Mesothelial cell of epicardium (in vitro differentiated cells): ENCODE measurements at regions not wholly inside any gene's neighbourhood (a gene's known extent, or its start where the extent isn't known, plus 50 kb on each side); places are given as distances from the start of the nearest gene placed in this dataset.

Source experiments
- DNase-seq, 2 experiments: peaks; one replicate each; pipeline ENCODE4 v3.0.0; 2021; ENCODE audit warnings: low spot score in 2 of 2; ENCODE audit not compliant: unreplicated experiment in 2 of 2
- H3K27ac Mint-ChIP-seq: 2 replicates; pipeline ENCODE4 v1.8.0; 2021; ENCODE audit warnings: mixed read lengths
- H3K27me3 Mint-ChIP-seq: 2 replicates; pipeline ENCODE4 v1.8.0; 2021; ENCODE audit warnings: low read depth, mixed read lengths
- H3K36me3 Mint-ChIP-seq: 2 replicates; pipeline ENCODE4 v1.8.0; 2021; ENCODE audit warnings: mixed read lengths
- H3K4me1 Mint-ChIP-seq: 2 replicates; pipeline ENCODE4 v1.8.0; 2021; ENCODE audit warnings: mixed read lengths
- H3K4me3 Mint-ChIP-seq: 2 replicates; pipeline ENCODE4 v1.8.0; 2021; ENCODE audit warnings: mild to moderate bottlenecking, moderate library complexity, mixed read lengths
- H3K9me3 Mint-ChIP-seq: 2 replicates; pipeline ENCODE4 v1.8.0; 2021; ENCODE audit warnings: mixed read lengths
- TF ChIP-seq, protein P1 (sequence below): fragments of 200-600 bp; sonication (generic); IDR thresholded peaks from one replicate; pipeline ENCODE4 v1.5.0; 2021; ENCODE audit warnings: antibody characterized with exemption; ENCODE audit not compliant: unreplicated experiment

DNA sequence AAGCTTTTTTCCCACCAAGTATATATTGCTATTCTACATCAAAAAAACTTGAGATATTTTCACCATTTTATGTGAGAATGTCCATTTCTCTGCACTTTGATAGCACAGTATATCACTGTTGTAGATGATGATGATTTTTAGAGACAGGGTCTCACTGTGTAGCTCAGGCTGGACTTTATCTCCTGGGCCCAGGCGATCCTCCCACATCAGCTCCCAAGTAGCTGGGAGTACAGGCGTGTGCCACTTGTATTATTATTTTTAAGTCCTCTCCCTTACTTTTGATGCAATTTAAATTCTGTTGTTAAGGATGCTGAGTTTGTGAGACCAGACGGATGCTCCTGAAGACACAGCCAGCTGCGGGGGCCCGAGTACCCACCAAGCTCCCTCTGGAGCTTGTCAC is 326.8 kb downstream of the QKI start:
- TF ChIP-seq, protein P1, sequence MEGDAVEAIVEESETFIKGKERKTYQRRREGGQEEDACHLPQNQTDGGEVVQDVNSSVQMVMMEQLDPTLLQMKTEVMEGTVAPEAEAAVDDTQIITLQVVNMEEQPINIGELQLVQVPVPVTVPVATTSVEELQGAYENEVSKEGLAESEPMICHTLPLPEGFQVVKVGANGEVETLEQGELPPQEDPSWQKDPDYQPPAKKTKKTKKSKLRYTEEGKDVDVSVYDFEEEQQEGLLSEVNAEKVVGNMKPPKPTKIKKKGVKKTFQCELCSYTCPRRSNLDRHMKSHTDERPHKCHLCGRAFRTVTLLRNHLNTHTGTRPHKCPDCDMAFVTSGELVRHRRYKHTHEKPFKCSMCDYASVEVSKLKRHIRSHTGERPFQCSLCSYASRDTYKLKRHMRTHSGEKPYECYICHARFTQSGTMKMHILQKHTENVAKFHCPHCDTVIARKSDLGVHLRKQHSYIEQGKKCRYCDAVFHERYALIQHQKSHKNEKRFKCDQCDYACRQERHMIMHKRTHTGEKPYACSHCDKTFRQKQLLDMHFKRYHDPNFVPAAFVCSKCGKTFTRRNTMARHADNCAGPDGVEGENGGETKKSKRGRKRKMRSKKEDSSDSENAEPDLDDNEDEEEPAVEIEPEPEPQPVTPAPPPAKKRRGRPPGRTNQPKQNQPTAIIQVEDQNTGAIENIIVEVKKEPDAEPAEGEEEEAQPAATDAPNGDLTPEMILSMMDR = no peak
- DNase-seq = no peak
- H3K27ac Mint-ChIP-seq = no peak overlapping the region
- H3K36me3 Mint-ChIP-seq = no peaks in the 10 kb centered on the region
- peaks cover 17% of the 10 kb centered on the region for H3K4me1 Mint-ChIP-seq
- H3K9me3 Mint-ChIP-seq = peaks cover 4% of the 10 kb centered on the region
- H3K4me3 Mint-ChIP-seq = no peak overlapping the region
- H3K27me3 Mint-ChIP-seq = no peaks in the 10 kb centered on the region

DNA sequence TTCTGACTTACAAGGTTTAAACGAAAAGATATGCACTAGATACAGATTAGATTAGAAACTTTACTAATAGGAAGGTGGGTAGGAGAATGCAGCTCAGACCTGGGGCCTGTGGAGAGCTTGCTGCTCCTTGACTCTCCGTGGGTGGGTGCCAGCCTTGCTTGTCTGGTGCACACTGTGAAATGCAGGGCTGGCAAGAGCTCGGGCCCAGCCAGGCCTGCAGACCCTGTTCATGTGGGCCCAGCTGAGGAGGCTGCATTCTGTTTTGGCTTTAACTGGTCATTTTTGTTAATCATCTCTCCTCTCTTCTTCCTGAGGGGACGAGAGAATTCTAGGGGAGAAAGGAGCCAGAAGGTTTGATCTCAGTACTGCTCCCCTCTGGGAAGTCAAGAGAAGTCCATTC is 325.4 kb downstream of the QKI start:
- H3K4me3 Mint-ChIP-seq = no peak overlapping the region
- no peaks in the 10 kb centered on the region for H3K27me3 Mint-ChIP-seq
- no peaks in the 10 kb centered on the region for H3K36me3 Mint-ChIP-seq
- TF ChIP-seq, protein P1 = no peak
- H3K4me1 Mint-ChIP-seq = peaks cover 5% of the 10 kb centered on the region
- no peak for DNase-seq
- no peak overlapping the region for H3K27ac Mint-ChIP-seq
- peaks cover 4% of the 10 kb centered on the region for H3K9me3 Mint-ChIP-seq

DNA sequence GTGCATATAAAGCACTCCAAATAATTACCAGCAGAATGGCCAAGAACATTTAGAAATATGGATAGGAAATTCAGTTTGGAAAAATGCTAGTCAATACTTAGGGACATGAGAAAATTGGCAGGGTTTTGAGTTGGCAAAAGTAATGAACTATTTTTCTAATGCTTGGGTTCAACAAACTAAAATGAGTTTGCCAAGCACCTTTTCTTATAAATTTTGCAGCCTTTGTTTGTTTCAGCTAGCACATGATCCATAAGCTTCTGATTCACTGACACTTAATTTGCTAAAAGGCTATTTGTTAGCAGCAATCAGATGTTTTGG is 324.8 kb downstream of the QKI start:
- Mint-ChIP-seq H3K27ac (no peak overlapping the region), H3K36me3 (no peaks in the 10 kb centered on the region), H3K4me3 (no peak overlapping the region), H3K9me3 (peaks cover 4% of the 10 kb centered on the region), H3K27me3 (no peaks in the 10 kb centered on the region), H3K4me1 (peaks cover 4% of the 10 kb centered on the region)
- TF ChIP-seq, protein P1 = no peak
- DNase-seq = no peak

DNA sequence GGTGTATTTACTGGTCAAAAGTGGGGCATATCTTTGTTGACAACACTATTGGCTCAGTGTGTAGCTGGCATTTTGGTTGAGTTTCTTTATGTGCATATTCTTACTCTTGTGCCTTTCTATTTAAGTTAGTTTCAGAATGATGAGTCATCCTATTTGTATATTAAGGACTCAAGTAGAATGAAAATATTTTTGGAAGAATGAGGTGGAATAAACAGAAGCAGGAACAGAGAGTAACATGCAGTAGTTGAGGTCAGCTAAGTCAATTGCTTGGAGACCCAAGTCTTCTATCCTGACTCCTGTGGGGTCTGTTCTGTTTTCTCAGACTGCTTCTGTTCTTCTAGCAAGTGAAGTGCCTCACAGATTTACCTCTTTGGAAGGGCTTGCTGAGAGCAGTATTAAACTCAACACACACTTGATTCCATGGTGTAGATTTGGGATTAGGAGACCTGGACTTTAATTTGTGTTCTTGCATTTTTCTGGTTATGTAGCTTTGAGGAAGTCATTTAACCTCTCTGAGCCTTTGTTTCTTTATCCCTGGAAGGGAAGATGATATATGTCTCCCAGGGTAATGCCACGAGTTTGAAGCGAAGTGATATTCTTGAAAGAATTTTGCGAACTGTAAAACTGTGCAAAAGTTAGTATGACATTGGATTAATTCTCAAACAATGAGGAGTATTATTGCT is 324.3 kb downstream of the QKI start:
- Mint-ChIP-seq H3K4me3 (no peak overlapping the region), H3K9me3 (peaks cover 4% of the 10 kb centered on the region), H3K4me1 (peaks cover 4% of the 10 kb centered on the region), H3K27ac (no peak overlapping the region), H3K36me3 (no peaks in the 10 kb centered on the region), H3K27me3 (no peaks in the 10 kb centered on the region)
- DNase-seq = no peak
- TF ChIP-seq, protein P1 = no peak

DNA sequence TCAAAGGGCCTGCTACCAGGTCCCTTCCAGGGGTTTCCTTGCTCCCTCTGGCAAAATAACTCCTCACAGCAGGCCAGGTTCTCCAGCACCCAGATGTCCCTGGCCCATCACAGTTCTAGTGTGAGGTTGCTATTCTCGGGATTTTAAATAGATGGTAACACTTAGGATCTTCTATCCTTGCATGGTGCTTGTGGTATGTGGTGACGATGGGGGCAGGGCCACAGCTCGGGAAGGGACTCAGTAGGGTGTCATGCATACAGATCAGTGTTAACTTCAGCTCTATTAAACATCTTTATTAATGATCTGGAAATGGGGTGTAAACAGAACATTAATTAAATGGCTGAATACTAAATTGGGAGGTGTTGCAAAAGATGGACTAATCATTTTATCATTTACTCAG is 323.8 kb downstream of the QKI start:
- Mint-ChIP-seq H3K27me3 (no peaks in the 10 kb centered on the region), H3K4me1 (peaks cover 6% of the 10 kb centered on the region), H3K36me3 (no peaks in the 10 kb centered on the region), H3K9me3 (peaks cover 4% of the 10 kb centered on the region), H3K27ac (no peak overlapping the region), H3K4me3 (no peak overlapping the region)
- no peak for DNase-seq
- TF ChIP-seq, protein P1 = no peak

DNA sequence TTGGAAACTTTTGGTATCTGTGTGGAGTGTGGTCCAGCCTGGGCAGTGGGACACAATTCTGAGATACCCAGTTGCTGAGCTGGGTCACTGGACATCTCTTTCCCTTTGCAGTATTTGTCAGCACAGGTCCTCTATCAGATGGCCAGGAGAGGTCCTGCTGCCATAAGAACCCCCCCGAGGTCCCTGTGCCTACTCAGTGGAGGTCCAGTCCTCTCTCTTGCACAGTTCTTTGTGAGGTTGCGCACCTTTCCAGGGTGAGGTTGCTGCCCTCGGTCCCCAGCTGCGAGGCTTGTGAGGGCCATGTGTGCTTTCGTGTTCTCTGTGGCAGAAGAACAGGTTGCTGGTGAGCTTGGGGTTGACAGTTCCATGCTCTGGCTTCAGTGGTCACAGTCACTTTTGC is 320.6 kb downstream of the QKI start:
- H3K27ac Mint-ChIP-seq = no peak overlapping the region
- H3K36me3 Mint-ChIP-seq = no peaks in the 10 kb centered on the region
- H3K4me3 Mint-ChIP-seq = no peak overlapping the region
- peaks cover 2% of the 10 kb centered on the region for H3K4me1 Mint-ChIP-seq
- DNase-seq = no peak
- TF ChIP-seq, protein P1 = no peak
- H3K9me3 Mint-ChIP-seq = peaks cover 4% of the 10 kb centered on the region
- no peaks in the 10 kb centered on the region for H3K27me3 Mint-ChIP-seq
